Dedifferentiated amniotic fluid mesenchymal stem cell (primary cell): ENCODE measurements at regions not wholly inside any gene's neighbourhood (a gene's known extent, or its start where the extent isn't known, plus 50 kb on each side); places are given as distances from the start of the nearest gene placed in this dataset.
"Not testable (repeated sequence)": the region's sequence is repeated elsewhere in the genome, so short reads cannot be mapped to it uniquely, and the experiment has no call there.

Experiments
- DNase-seq: peaks from one replicate; pipeline ENCODE4 v3.0.0-alpha.2; 2016; ENCODE audit errors: extremely low spot score

DNA sequence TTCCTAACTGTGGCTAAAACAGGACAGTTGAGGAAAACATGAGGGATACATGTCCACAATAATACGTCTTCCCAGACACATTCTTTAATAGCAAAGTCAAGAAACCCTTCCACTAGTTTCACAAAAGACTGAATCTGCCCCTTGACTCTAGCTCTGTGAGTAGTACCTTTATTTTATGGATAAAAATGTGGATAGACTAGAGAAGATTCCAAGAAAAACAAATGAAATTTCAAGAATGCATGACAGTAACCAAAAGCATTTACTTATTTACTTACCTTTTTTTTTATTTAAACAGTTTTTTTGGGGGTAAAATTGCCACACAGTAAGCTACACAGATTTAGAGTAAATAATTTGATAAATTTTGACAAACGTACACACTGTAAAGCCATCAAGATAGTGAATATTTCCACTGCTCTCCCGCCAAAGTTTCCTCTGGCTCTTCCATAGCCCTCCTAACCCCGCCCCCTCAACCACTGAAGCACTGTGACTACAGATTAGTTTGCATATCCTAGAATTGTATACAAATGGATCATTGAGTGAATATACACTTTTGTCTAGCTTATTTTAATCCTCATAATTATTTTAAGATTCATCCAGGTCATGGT is 420.4 kb upstream of the ZMIZ1 start:
- no peak for DNase-seq

- DNase-seq = no peak
These were observed 419.3 kb upstream of the ZMIZ1 start for GRCh38 chr10:78649429-78649828.

DNA sequence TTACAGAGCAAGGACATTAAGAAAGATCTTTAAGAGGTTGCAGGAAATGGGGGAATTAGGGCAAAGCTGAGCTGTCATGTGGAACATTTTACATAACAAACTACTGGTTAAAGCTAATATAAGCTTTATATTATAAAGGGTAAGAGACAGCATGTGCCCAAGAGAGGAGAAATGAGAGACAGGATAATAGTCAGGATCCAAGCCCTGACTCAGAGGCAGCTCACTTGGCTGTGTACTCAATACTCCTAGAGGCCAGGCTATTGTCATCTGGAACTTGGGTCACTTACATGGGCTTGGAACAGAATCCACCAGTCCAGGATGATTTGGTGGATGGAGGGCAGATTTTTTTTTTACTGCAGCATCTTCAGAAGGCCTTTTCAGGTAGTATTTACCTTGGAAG is 418.6 kb upstream of the ZMIZ1 start:
- no peak for DNase-seq

- no peak for DNase-seq
These were observed 417.5 kb upstream of the ZMIZ1 start for GRCh38 chr10:78651287-78651686.

DNA sequence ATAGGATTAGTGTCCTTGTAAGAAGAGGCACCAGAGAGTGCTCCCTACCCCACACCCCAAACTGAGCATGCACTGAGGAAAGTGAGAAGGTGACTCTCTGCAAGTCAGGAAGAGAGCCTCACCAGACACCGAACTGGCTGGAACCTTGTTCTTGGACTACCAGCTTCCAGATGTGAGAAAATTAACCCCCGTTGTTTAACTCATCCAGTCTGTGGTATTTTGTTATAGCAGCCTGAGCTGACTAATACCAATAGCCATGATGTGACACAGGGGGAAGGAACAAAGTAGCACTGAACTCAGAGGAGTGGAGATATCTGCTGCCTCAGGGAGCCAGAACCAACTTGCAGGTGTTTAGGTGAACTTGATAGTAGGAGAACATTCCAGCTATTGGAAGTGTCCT is 415.2 kb upstream of the ZMIZ1 start:
- no peak for DNase-seq

DNA sequence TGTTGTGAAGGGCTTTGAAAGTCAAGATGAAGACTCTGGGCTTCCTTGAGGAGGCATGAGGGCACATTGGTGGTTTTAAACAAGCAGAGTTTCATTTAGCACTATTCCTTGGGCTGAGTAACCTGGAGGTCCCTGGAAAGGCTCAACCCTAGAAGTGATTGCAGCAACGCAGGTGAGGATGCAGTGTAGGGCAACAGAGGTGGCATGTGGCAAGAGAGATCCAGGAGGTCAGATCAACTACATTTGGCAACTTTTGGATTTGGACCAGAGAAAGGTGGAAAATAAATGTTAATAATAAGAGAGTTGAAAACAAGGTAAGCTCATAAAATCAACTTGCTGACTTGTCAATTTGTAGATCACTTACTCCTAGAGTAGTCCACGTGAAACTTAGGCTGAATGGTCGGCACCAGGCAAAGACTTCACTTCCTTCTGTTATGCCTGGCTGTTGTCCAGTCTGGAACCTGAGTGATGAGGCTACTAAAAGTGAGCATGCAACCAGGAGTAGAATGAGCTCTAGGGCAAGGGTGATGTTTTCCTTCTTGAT is 414.6 kb upstream of the ZMIZ1 start:
- DNase-seq = no peak

- DNase-seq = no peak
These were observed 412.8 kb upstream of the ZMIZ1 start for GRCh38 chr10:78655979-78656378.

DNA sequence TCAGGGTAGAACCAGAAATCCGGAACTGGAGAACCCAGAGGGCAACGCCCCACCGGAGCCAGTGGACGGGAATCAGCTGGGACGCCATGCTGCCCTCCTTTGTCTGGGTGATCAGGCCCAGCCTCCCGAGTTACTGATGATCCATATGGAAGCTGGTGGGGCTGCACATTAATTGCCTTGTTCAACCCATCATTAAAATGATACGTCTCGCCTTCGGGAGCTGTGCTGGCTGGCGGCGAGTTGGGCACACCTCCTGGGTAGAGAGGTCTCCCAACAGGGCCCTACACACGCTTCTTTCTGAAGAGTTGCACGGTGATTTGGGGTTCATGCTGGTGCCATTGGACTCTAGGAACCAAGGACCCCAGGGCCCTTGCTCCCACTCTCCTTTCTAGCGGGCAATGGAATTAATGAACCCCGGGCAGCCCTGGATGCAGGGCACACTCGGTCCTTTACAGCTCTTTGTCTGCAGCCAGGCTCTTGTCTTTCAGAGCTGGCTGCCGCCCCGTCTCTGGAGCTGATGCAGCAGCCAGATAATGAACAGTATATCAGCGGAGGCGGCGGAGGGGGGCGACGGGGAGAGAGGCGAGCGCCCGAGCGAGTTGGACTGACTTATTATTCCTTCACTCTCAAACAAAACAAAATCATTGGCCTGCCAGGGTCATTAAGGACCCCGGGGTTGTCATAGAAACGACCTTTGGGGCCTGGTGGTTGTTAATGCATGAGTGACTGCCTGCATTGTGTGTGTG is 412.2 kb upstream of the ZMIZ1 start:
- DNase-seq = no peak

GRCh38 chr10:78657163-78657861 is 411.5 kb upstream of the ZMIZ1 start:
- DNase-seq = no peak

- DNase-seq = no peak
These were observed 411.0 kb upstream of the ZMIZ1 start for GRCh38 chr10:78657862-78658165.

- DNase-seq = no peak
These were observed 409.8 kb upstream of the ZMIZ1 start for GRCh38 chr10:78658645-78659597.

DNA sequence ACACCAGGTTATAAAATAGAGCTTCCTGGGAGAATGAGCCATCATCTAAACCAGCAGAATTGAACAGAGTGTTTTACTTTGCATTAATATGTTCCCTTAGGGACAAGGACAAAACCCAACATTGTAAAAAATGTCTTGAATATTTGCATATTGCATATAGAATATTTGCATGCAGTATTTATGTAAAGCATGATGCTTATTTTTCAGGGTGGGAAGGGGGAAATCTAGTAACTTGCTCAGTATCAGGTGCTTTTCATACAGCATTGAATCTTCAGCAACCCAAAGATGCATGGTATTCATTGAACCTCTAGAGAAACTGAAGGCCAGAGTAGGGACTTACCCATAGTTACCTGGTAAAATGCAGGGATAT is 409.2 kb upstream of the ZMIZ1 start:
- no peak for DNase-seq

GRCh38 chr10:78660446-78661106 is 408.2 kb upstream of the ZMIZ1 start:
- DNase-seq = no peak

GRCh38 chr10:78663721-78664120 is 405.0 kb upstream of the ZMIZ1 start:
- no peak for DNase-seq

GRCh38 chr10:78664929-78665553 is 403.7 kb upstream of the ZMIZ1 start:
- DNase-seq = no peak

GRCh38 chr10:78672918-78673317 is 395.8 kb upstream of the ZMIZ1 start:
- DNase-seq = no peak

DNA sequence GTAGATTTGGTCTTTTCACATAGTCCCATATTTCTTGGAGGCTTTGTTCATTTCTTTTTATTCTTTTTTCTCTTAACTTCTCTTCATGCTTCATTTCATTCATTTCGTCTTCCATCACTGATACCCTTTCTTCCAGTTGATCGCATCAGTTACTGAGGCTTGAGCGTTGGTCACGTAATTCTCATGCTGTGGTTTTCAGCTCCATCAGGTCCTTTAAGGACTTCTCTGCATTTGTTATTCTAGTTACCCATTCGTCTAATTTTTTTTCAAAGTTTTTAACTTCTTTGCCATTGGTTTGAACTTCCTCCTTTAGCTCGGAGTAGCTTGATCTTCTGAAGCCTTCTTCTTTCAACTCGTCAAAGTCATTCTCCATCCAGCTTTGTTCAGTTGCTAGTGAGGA is 387.6 kb upstream of the ZMIZ1 start:
- DNase-seq = not testable (repeated sequence)

DNA sequence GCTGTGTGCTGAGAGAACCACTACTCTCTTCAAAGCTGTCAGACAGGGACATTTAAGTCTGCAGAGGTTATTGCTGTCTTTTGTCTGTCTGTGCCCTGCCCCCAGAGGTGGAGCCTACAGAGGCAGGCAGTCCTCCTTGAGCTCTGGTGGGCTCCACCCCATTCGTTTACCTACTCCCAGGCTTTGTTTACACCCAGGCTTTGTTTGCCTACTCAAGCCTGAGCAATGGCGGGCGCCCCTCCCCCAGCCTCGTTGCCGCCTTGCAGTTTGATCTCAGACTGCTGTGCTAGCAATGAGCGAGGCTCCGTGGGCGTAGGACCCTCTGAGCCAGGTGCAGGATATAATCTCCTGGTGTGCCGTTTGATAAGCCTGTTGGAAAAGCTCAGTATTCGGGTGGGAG is 386.8 kb upstream of the ZMIZ1 start:
- DNase-seq = not testable (repeated sequence)

DNA sequence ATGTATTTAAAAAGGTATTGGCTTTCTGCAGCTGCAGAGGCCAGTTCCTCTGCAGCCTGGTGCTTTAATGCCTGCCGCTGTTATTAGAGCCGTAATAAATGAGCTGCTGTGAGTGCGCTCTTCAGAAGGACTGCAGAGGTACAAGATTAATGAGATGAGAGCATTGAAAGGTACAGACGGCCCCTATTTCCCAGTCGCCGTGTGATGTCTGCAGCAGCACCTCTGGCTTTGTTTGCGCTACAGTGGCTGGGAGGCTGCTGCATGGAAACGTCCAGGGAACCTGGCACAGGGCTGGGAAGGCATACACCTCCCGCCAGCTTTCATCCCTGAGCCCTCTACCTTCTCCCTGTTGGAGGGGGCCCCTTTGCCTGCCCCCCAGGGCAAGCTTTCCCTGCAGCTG is 383.8 kb upstream of the ZMIZ1 start:
- no peak for DNase-seq

DNA sequence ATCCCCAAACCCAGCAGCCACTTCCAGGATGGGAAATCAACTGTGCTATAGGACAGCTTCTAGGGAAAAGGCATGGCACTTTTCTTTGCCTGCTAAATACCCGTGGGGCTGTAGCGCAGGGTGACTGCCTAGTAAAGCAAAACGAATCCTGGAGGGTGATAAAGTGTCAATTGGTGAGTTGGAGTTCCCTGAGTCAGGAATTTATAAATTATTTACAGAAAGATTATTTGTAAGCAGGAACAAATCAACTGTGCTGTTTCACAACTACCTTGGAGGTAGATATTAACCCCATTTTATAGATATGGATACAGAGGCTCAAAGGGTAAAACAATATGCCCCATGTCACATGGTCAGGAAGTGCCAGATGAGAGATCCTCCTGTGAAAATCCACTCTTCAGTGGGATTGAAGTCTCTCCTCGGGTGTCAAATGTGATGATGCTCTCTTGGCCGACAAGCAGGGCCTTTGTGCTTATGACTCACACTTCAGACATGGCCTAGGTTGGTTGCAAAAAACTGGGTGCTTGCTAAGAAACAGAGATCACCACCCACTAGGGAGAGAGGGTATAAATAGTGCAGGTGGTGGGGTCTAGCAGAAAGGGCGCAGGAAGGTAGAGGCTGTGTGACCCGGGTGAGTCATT is 383.2 kb upstream of the ZMIZ1 start:
- DNase-seq = no peak
